Trophoblast cell (in vitro differentiated cells and primary cell): ENCODE measurements at regions not wholly inside any gene's neighbourhood (a gene's known extent, or its start where the extent isn't known, plus 50 kb on each side); places are given as distances from the start of the nearest gene placed in this dataset.

ENCODE experiments used
- DNase-seq, 2 donors: peaks; one replicate each; pipeline ENCODE4 v3.0.0-alpha.2; 2016
- H2AFZ ChIP-seq: 2 replicates; pipeline ENCODE4 v1.6.1; 2013; ENCODE audit warnings: low read length, moderate library complexity, mild to moderate bottlenecking; ENCODE audit not compliant: insufficient read depth, poor library complexity
- H2AK5ac ChIP-seq: 2 replicates; pipeline ENCODE4 v1.6.1; 2013; ENCODE audit warnings: mild to moderate bottlenecking, low read length
- H2BK120ac ChIP-seq: 2 replicates; pipeline ENCODE4 v1.6.1; 2013; ENCODE audit warnings: low read length, mild to moderate bottlenecking, moderate library complexity; ENCODE audit not compliant: insufficient read depth, poor library complexity
- H2BK12ac ChIP-seq: 2 replicates; pipeline ENCODE4 v1.6.1; 2013; ENCODE audit warnings: mild to moderate bottlenecking, low read length, moderate library complexity
- H2BK5ac ChIP-seq: 2 replicates; pipeline ENCODE4 v1.6.1; 2013; ENCODE audit warnings: low read length, low read depth, moderate library complexity, mild to moderate bottlenecking; ENCODE audit not compliant: poor library complexity
- H3K14ac ChIP-seq: 2 replicates; pipeline ENCODE4 v1.6.1; 2013; ENCODE audit warnings: mild to moderate bottlenecking, low read length
- H3K18ac ChIP-seq: 2 replicates; pipeline ENCODE4 v1.6.1; 2013; ENCODE audit warnings: mild to moderate bottlenecking, low read length
- H3K23ac ChIP-seq: 2 replicates; pipeline ENCODE4 v1.6.1; 2013; ENCODE audit warnings: low read length
- H3K27ac ChIP-seq: 2 replicates; pipeline ENCODE4 v1.5.1; 2013; ENCODE audit warnings: low read depth, mild to moderate bottlenecking, inconsistent platforms, low read length, moderate library complexity
- H3K27me3 ChIP-seq: 2 replicates; pipeline ENCODE4 v1.6.1; 2013; ENCODE audit warnings: inconsistent platforms, mild to moderate bottlenecking, low read length, moderate library complexity; ENCODE audit not compliant: insufficient read depth
- H3K36me3 ChIP-seq, 2 experiments: 1 replicate in 1 of 2; 2 replicates in 1 of 2; pipeline ENCODE4 v1.6.1; 2013; ENCODE audit warnings: low read length in 2 of 2, mild to moderate bottlenecking in 2 of 2, moderate library complexity in 1 of 2; ENCODE audit not compliant: insufficient read depth in 2 of 2, control insufficient read depth in 1 of 2
- H3K4ac ChIP-seq: 2 replicates; pipeline ENCODE4 v1.6.1; 2013; ENCODE audit warnings: low read depth, mild to moderate bottlenecking, low read length, moderate library complexity
- H3K4me1 ChIP-seq, 2 experiments: 1 replicate in 1 of 2; 2 replicates in 1 of 2; pipeline ENCODE4 v1.6.1; 2013; ENCODE audit warnings: low read length in 2 of 2, mild to moderate bottlenecking in 2 of 2, moderate library complexity in 1 of 2; ENCODE audit not compliant: insufficient read depth in 2 of 2, control insufficient read depth in 1 of 2
- H3K4me2 ChIP-seq: 2 replicates; pipeline ENCODE4 v1.6.1; 2013; ENCODE audit warnings: inconsistent platforms, mild to moderate bottlenecking, low read length, moderate library complexity
- H3K4me3 ChIP-seq: 2 replicates; pipeline ENCODE4 v1.5.1; 2013; ENCODE audit warnings: mild to moderate bottlenecking, low read depth, low read length, inconsistent platforms
- H3K79me1 ChIP-seq: one replicate; pipeline ENCODE4 v1.6.1; 2013; ENCODE audit warnings: low read length
- H3K79me2 ChIP-seq: 2 replicates; pipeline ENCODE4 v1.6.1; 2013; ENCODE audit warnings: low read length, mild to moderate bottlenecking; ENCODE audit not compliant: control insufficient read depth, insufficient read depth, poor library complexity
- H3K9ac ChIP-seq: 2 replicates; pipeline ENCODE4 v1.6.1; 2013; ENCODE audit warnings: mild to moderate bottlenecking, low read length
- H3K9me3 ChIP-seq: 2 replicates; pipeline ENCODE4 v1.6.1; 2013; ENCODE audit warnings: low read depth, mild to moderate bottlenecking, control low read depth, inconsistent platforms, low read length; ENCODE audit not compliant: insufficient read depth
- H4K12ac ChIP-seq: 2 replicates; pipeline ENCODE4 v1.6.1; 2013; ENCODE audit warnings: low read depth, mild to moderate bottlenecking, low read length, moderate library complexity
- H4K8ac ChIP-seq: 2 replicates; pipeline ENCODE4 v1.6.1; 2013; ENCODE audit warnings: low read depth, mild to moderate bottlenecking, low read length, moderate library complexity
- H4K91ac ChIP-seq: one replicate; pipeline ENCODE4 v1.6.1; 2013; ENCODE audit warnings: low read depth, mild to moderate bottlenecking, low read length, moderate library complexity
- WGBS: extraction: QIAGEN DNeasy Blood & Tissue Kit; methylation state at CpG from one replicate; pipeline ENCODE4 v1.1.7; 2013; ENCODE audit warnings: missing lambda C conversion rate; ENCODE audit not compliant: insufficient read length, insufficient coverage; ENCODE audit errors: extremely low coverage; 5-methylcytosine and 5-hydroxymethylcytosine counted together

- peak overlapping the region; percentile 74 for H4K91ac ChIP-seq
- peak overlapping the region; percentile 47 for H2BK120ac ChIP-seq
- H2AK5ac ChIP-seq: no peak overlapping the region
- H2BK5ac ChIP-seq: peak overlapping the region; percentile 31
- DNase-seq: no peak
- no peak overlapping the region for H3K4me2 ChIP-seq
- no peak overlapping the region for H3K4me3 ChIP-seq
- peak overlapping the region; percentile 11 for H3K18ac ChIP-seq
- peak overlapping the region; percentile 35 for H3K27ac ChIP-seq
- H4K8ac ChIP-seq: peak overlapping the region; percentile 9
- peak overlapping the region; percentile 85 for H2BK12ac ChIP-seq
- H3K23ac ChIP-seq: no peak overlapping the region
- no peak overlapping the region for H4K12ac ChIP-seq
- no peak overlapping the region for H2AFZ ChIP-seq
- peaks cover 9% of the 10 kb centered on the region for H3K79me1 ChIP-seq
- no peaks in the 10 kb centered on the region for H3K9me3 ChIP-seq
- H3K14ac ChIP-seq: no peak overlapping the region
- H3K9ac ChIP-seq: no peak overlapping the region
- H3K4ac ChIP-seq: peak overlapping the region; percentile 70
- H3K4me1 ChIP-seq: peaks cover 11 to 12% of the 10 kb centered on the region in 2 experiments
- WGBS: no CpG with 5 or more reads among the region's 6 CpGs
- H3K36me3 ChIP-seq: no peaks in the 10 kb centered on the region
- H3K79me2 ChIP-seq: no peaks in the 10 kb centered on the region
- H3K27me3 ChIP-seq: no peaks in the 10 kb centered on the region
Observed at GRCh38 chrX:39941332-39941920, 156.3 kb downstream of the BCOR start.

GRCh38 chrX:39944416-39944815, 153.3 kb downstream of the BCOR start:
- Histone ChIP-seq H2BK120ac (no peak overlapping the region), H3K4ac (no peak overlapping the region), H3K36me3 (no peaks in the 10 kb centered on the region), H4K12ac (no peak overlapping the region), H3K23ac (no peak overlapping the region), H2BK12ac (no peak overlapping the region), H2AFZ (no peak overlapping the region), H4K8ac (no peak overlapping the region), H3K79me1 (peaks cover 9% of the 10 kb centered on the region), H3K27me3 (no peaks in the 10 kb centered on the region), H3K9ac (no peak overlapping the region), H3K79me2 (no peaks in the 10 kb centered on the region), H3K27ac (no peak overlapping the region), H3K18ac (no peak overlapping the region), H3K4me2 (no peak overlapping the region), H2BK5ac (no peak overlapping the region), H3K9me3 (no peaks in the 10 kb centered on the region), H3K4me1 (peaks cover 11 to 18% of the 10 kb centered on the region in 2 experiments), H4K91ac (no peak overlapping the region), H3K14ac (no peak overlapping the region), H2AK5ac (no peak overlapping the region), H3K4me3 (no peak overlapping the region)
- DNase-seq: no peak
- no CpG with 5 or more reads among the region's 6 CpGs for WGBS

- no peak overlapping the region for H4K91ac ChIP-seq
- no peak for DNase-seq
- no peak overlapping the region for H3K23ac ChIP-seq
- peaks cover 11 to 18% of the 10 kb centered on the region in 2 experiments for H3K4me1 ChIP-seq
- H2BK120ac ChIP-seq: no peak overlapping the region
- H3K18ac ChIP-seq: no peak overlapping the region
- H2AFZ ChIP-seq: no peak overlapping the region
- H3K36me3 ChIP-seq: no peaks in the 10 kb centered on the region
- no peaks in the 10 kb centered on the region for H3K79me2 ChIP-seq
- no peak overlapping the region for H3K4me3 ChIP-seq
- H2AK5ac ChIP-seq: no peak overlapping the region
- H3K4ac ChIP-seq: no peak overlapping the region
- no peak overlapping the region for H3K9ac ChIP-seq
- H3K79me1 ChIP-seq: peaks cover 9% of the 10 kb centered on the region
- no peak overlapping the region for H2BK12ac ChIP-seq
- H3K14ac ChIP-seq: no peak overlapping the region
- no peak overlapping the region for H4K12ac ChIP-seq
- no peaks in the 10 kb centered on the region for H3K9me3 ChIP-seq
- no peak overlapping the region for H2BK5ac ChIP-seq
- no peaks in the 10 kb centered on the region for H3K27me3 ChIP-seq
- H4K8ac ChIP-seq: no peak overlapping the region
- no peak overlapping the region for H3K4me2 ChIP-seq
- no peak overlapping the region for H3K27ac ChIP-seq
Observed at GRCh38 chrX:39945709-39946108, 152.0 kb downstream of the BCOR start.

GRCh38 chrX:39946822-39947221, 150.9 kb downstream of the BCOR start:
- no peaks in the 10 kb centered on the region for H3K36me3 ChIP-seq
- no peaks in the 10 kb centered on the region for H3K9me3 ChIP-seq
- no peak overlapping the region for H3K18ac ChIP-seq
- no peak overlapping the region for H3K4ac ChIP-seq
- no peak overlapping the region for H3K4me2 ChIP-seq
- H3K4me1 ChIP-seq: peaks cover 5 to 11% of the 10 kb centered on the region in 2 experiments
- DNase-seq: no peak
- H4K8ac ChIP-seq: no peak overlapping the region
- no peak overlapping the region for H3K4me3 ChIP-seq
- no peaks in the 10 kb centered on the region for H3K79me2 ChIP-seq
- H3K9ac ChIP-seq: no peak overlapping the region
- no peak overlapping the region for H3K23ac ChIP-seq
- no peaks in the 10 kb centered on the region for H3K27me3 ChIP-seq
- no peak overlapping the region for H4K91ac ChIP-seq
- H2BK12ac ChIP-seq: no peak overlapping the region
- no peak overlapping the region for H2BK120ac ChIP-seq
- WGBS: no CpG with 5 or more reads among the region's 4 CpGs
- no peak overlapping the region for H4K12ac ChIP-seq
- peaks cover 5% of the 10 kb centered on the region for H3K79me1 ChIP-seq
- no peak overlapping the region for H2AFZ ChIP-seq
- no peak overlapping the region for H3K14ac ChIP-seq
- H2BK5ac ChIP-seq: no peak overlapping the region
- H3K27ac ChIP-seq: no peak overlapping the region
- no peak overlapping the region for H2AK5ac ChIP-seq
